LNCaP clone FGC (cell line): ENCODE measurements at regions not wholly inside any gene's neighbourhood (a gene's known extent, or its start where the extent isn't known, plus 50 kb on each side); places are given as distances from the start of the nearest gene placed in this dataset.

ENCODE experiments used
- DNase-seq: peaks from one replicate; pipeline ENCODE4 v3.0.0-alpha.2; 2011; ENCODE audit warnings: low read depth
- H3K4me3 ChIP-seq: 2 replicates; pipeline ENCODE4 v1.5.1; 2011; ENCODE audit warnings: mild to moderate bottlenecking, low read depth, low read length, control low read depth
- TF ChIP-seq, protein P1 (sequence below): IDR thresholded peaks from 2 replicates; pipeline ENCODE4 v1.5.1; 2012; ENCODE audit warnings: mild to moderate bottlenecking; ENCODE audit not compliant: control insufficient read depth, insufficient read depth; ENCODE audit errors: extremely low read depth

DNA sequence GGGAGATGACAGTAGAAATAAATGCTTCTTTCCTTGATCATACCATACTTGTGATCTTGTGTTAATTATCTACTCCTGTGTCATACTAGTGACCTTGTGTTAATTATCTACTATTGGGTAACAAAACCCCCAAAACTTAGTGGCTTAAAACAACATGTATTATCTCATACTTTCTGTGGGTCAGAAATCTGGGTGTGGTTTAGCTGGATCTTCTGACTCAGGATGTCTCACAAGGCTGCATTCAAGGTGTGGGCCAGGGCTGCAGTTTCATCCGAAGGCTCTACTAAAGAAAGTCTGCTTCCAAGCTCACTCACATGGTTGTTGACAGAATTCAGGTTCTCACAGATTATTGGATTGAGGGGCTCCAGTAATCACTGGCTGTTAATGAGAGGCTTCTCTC is 70.3 kb upstream of the NDP start:
- DNase-seq: no peak
- TF ChIP-seq, protein P1, sequence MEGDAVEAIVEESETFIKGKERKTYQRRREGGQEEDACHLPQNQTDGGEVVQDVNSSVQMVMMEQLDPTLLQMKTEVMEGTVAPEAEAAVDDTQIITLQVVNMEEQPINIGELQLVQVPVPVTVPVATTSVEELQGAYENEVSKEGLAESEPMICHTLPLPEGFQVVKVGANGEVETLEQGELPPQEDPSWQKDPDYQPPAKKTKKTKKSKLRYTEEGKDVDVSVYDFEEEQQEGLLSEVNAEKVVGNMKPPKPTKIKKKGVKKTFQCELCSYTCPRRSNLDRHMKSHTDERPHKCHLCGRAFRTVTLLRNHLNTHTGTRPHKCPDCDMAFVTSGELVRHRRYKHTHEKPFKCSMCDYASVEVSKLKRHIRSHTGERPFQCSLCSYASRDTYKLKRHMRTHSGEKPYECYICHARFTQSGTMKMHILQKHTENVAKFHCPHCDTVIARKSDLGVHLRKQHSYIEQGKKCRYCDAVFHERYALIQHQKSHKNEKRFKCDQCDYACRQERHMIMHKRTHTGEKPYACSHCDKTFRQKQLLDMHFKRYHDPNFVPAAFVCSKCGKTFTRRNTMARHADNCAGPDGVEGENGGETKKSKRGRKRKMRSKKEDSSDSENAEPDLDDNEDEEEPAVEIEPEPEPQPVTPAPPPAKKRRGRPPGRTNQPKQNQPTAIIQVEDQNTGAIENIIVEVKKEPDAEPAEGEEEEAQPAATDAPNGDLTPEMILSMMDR: no peak
- H3K4me3 ChIP-seq: no peak overlapping the region

DNA sequence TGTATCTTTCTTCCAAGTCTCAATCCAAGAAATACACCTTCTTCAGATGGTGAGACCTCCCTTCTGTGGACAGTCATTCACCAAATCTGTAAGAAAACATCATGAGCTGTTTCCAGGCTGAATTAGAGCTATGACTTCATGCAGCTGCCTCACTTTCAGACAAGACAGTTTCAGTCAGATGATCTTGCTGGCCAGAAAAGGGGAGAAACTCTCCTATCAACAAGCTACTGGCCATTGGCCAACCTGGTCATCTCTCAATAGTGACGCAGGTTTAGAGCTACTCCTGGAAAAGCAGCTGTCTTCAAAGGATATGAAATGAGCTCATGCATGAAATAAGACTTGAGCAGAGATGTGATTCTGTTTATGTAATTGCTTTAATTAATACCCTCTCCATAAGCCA is 69.6 kb upstream of the NDP start:
- TF ChIP-seq, protein P1: no peak

GRCh38 chrX:44042116-44042515 is 68.9 kb upstream of the NDP start:
- no peak overlapping the region for H3K4me3 ChIP-seq
- TF ChIP-seq, protein P1: no peak
- no peak for DNase-seq

More for the DNA sequence above, 69.6 kb upstream of the NDP start:
- H3K4me3 ChIP-seq: no peak overlapping the region
- no peak for DNase-seq

- TF ChIP-seq, protein P1: no peak
- no peak for DNase-seq
- H3K4me3 ChIP-seq: no peak overlapping the region
Measured at GRCh38 chrX:44040406-44040805, 67.2 kb upstream of the NDP start.

- H3K4me3 ChIP-seq: no peak overlapping the region
- no peak for DNase-seq
- TF ChIP-seq, protein P1: no peak
Measured at GRCh38 chrX:44039556-44039955, 66.4 kb upstream of the NDP start.

DNA sequence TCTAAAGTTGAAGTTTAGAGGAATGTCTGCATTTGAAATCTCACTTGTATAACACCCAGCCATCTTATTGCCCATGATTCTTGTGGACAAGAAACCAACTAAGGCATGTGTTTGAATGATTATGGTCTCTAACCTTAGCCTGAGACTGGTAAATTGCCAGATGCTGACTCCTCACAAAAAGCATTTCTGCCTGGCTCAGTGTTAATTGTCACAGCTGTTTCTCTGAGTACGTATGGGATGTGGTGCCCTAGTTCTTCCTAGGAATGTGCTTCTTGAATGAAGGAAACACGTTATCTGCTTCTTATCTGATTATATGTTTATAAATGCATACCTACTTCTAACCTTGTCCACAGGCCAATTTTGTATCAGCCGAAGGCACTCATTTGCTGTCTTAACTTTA is 63.1 kb upstream of the NDP start:
- no peak overlapping the region for H3K4me3 ChIP-seq
- no peak for DNase-seq
- TF ChIP-seq, protein P1: no peak

- TF ChIP-seq, protein P1: no peak
- H3K4me3 ChIP-seq: no peak overlapping the region
- DNase-seq: no peak
Measured at GRCh38 chrX:44035571-44035970, 62.4 kb upstream of the NDP start.
